NCI-H2227 (cell line): ENCODE measurements at regions not wholly inside any gene's neighbourhood (a gene's known extent, or its start where the extent isn't known, plus 50 kb on each side); places are given as distances from the start of the nearest gene placed in this dataset.
"Not testable (repeated sequence)": the region's sequence is repeated elsewhere in the genome, so short reads cannot be mapped to it uniquely, and the experiment has no call there.

Experiments used
- DNase-seq: peaks from one replicate; lab custom pipeline; 2025; ENCODE audit not compliant: unreplicated experiment; lab: John Stamatoyannopoulos, UW

GRCh38 chr12:131431126-131431655 is 279.7 kb upstream of the SFSWAP start:
- not testable (repeated sequence) for DNase-seq

- DNase-seq: no peak
These were observed 278.2 kb upstream of the SFSWAP start for GRCh38 chr12:131432532-131433260.

GRCh38 chr12:131434208-131435125 is 276.4 kb upstream of the SFSWAP start:
- DNase-seq: no peak

GRCh38 chr12:131436922-131437705 is 273.8 kb upstream of the SFSWAP start:
- no peak for DNase-seq

GRCh38 chr12:131437706-131438492 is 273.0 kb upstream of the SFSWAP start:
- DNase-seq: no peak

GRCh38 chr12:131438493-131438835 is 272.4 kb upstream of the SFSWAP start:
- not testable (repeated sequence) for DNase-seq

GRCh38 chr12:131438881-131439280 is 272.0 kb upstream of the SFSWAP start:
- DNase-seq: no peak

- DNase-seq: not testable (repeated sequence)
These were observed 271.1 kb upstream of the SFSWAP start for GRCh38 chr12:131439752-131440151.

- DNase-seq: not testable (repeated sequence)
These were observed 270.5 kb upstream of the SFSWAP start for GRCh38 chr12:131440209-131441059.

GRCh38 chr12:131441060-131441396 is 269.9 kb upstream of the SFSWAP start:
- no peak for DNase-seq

GRCh38 chr12:131441638-131442336 is 269.1 kb upstream of the SFSWAP start:
- no peak for DNase-seq

GRCh38 chr12:131442337-131442918 is 268.5 kb upstream of the SFSWAP start:
- no peak for DNase-seq

GRCh38 chr12:131443019-131444000 is 267.6 kb upstream of the SFSWAP start:
- no peak for DNase-seq

GRCh38 chr12:131444220-131445164 is 266.4 kb upstream of the SFSWAP start:
- DNase-seq: no peak

GRCh38 chr12:131445184-131445774 is 265.6 kb upstream of the SFSWAP start:
- DNase-seq: no peak

- no peak for DNase-seq
These were observed 265.1 kb upstream of the SFSWAP start for GRCh38 chr12:131445795-131446194.
